MM.1S (cell line): ENCODE measurements at regions not wholly inside any gene's neighbourhood (a gene's known extent, or its start where the extent isn't known, plus 50 kb on each side); places are given as distances from the start of the nearest gene placed in this dataset.

Experiments
- DNase-seq: peaks from one replicate; pipeline ENCODE4 v3.0.0-alpha.2; 2015
- H2AFZ ChIP-seq: fragments of 300-600 bp; sonication (generic); 2 replicates; pipeline ENCODE4 v1.6.0; 2016; ENCODE audit warnings: antibody characterized with exemption, low read length
- H3F3A ChIP-seq: fragments of 300-600 bp; sonication (generic); 2 replicates; pipeline ENCODE4 v1.6.1; 2016; ENCODE audit warnings: mild to moderate bottlenecking, antibody characterized with exemption, low read length, moderate library complexity, mixed read lengths; ENCODE audit not compliant: insufficient read depth
- H3K27ac ChIP-seq: fragments of 300-600 bp; sonication (generic); 2 replicates; pipeline ENCODE4 v1.5.1; 2016; ENCODE audit warnings: mild to moderate bottlenecking, low read length
- H3K27me3 ChIP-seq: fragments of 300-600 bp; sonication (generic); replicated peaks from 2 replicates; pipeline ENCODE4 v1.6.0; 2016; ENCODE audit warnings: low read length; ENCODE audit not compliant: insufficient read depth
- H3K36me3 ChIP-seq: fragments of 300-600 bp; sonication (generic); replicated peaks from 2 replicates; pipeline ENCODE4 v1.6.1; 2016; ENCODE audit warnings: mild to moderate bottlenecking, low read length, mixed read lengths; ENCODE audit not compliant: insufficient read depth
- H3K4me1 ChIP-seq: fragments of 300-600 bp; sonication (generic); 2 replicates; pipeline ENCODE4 v1.6.1; 2016; ENCODE audit warnings: low read length, mixed read lengths
- H3K4me2 ChIP-seq: fragments of 300-600 bp; sonication (generic); 2 replicates; pipeline ENCODE4 v1.6.0; 2016; ENCODE audit warnings: low read depth, low read length
- H3K4me3 ChIP-seq: fragments of 300-600 bp; sonication (generic); 2 replicates; pipeline ENCODE4 v1.5.1; 2016; ENCODE audit warnings: low read length, mixed read lengths
- H3K79me2 ChIP-seq: fragments of 300-600 bp; sonication (generic); 2 replicates; pipeline ENCODE4 v1.6.1; 2016; ENCODE audit warnings: mixed run types, low read length, mixed read lengths
- H3K9ac ChIP-seq: fragments of 300-600 bp; sonication (generic); 2 replicates; pipeline ENCODE4 v1.6.1; 2016; ENCODE audit warnings: low read length, mixed read lengths
- H3K9me2 ChIP-seq: fragments of 300-600 bp; sonication (generic); replicated peaks from 2 replicates; pipeline ENCODE4 v1.6.1; 2016; ENCODE audit warnings: mild to moderate bottlenecking, low read length, mixed read lengths; ENCODE audit not compliant: insufficient read depth
- H3K9me3 ChIP-seq: fragments of 300-600 bp; sonication (generic); replicated peaks from 2 replicates; pipeline ENCODE4 v1.6.1; 2016; ENCODE audit warnings: mild to moderate bottlenecking, low read length, mixed read lengths; ENCODE audit not compliant: insufficient read depth
- H4K20me1 ChIP-seq: fragments of 300-600 bp; sonication (generic); 2 replicates; pipeline ENCODE4 v1.6.1; 2016; ENCODE audit warnings: mild to moderate bottlenecking, low read length, moderate library complexity, mixed read lengths; ENCODE audit not compliant: insufficient read depth
- CTCF ChIP-seq: fragments of 300-600 bp; sonication (generic); IDR thresholded peaks from 2 replicates; pipeline ENCODE4 v1.5.1; 2016; ENCODE audit warnings: antibody characterized with exemption, low read length, mixed read lengths
- EZH2 ChIP-seq: fragments of 300-600 bp; sonication (generic); optimal IDR thresholded peaks from 2 replicates; pipeline ENCODE3; 2017; ENCODE audit warnings: low read depth, mild to moderate bottlenecking, antibody characterized with exemption, low read length, mixed read lengths
- EZH2phosphoT487 ChIP-seq: fragments of 300-600 bp; sonication (generic); IDR thresholded peaks from 2 replicates; pipeline ENCODE4 v1.6.1; 2018; ENCODE audit warnings: antibody characterized with exemption, low read length

- H3K79me2 ChIP-seq: no peaks in the 10 kb centered on the region
- no peak for TF ChIP-seq CTCF
- TF ChIP-seq EZH2: no peak
- no peak for TF ChIP-seq EZH2phosphoT487
- no peaks in the 10 kb centered on the region for H3K9me3 ChIP-seq
- no peak overlapping the region for H2AFZ ChIP-seq
- no peaks in the 10 kb centered on the region for H3K9me2 ChIP-seq
- H3K9ac ChIP-seq: no peak overlapping the region
- no peaks in the 10 kb centered on the region for H3F3A ChIP-seq
- no peaks in the 10 kb centered on the region for H3K4me1 ChIP-seq
- H3K36me3 ChIP-seq: no peaks in the 10 kb centered on the region
- DNase-seq: no peak
- no peak overlapping the region for H3K27ac ChIP-seq
- no peak overlapping the region for H3K4me2 ChIP-seq
- H3K4me3 ChIP-seq: no peak overlapping the region
- H4K20me1 ChIP-seq: no peaks in the 10 kb centered on the region
- no peaks in the 10 kb centered on the region for H3K27me3 ChIP-seq
Observed at GRCh38 chr6:104580452-104580851, 279.3 kb downstream of the HACE1 start.

GRCh38 chr6:104579310-104579863 is 280.3 kb downstream of the HACE1 start:
- no peaks in the 10 kb centered on the region for H3K9me3 ChIP-seq
- no peak overlapping the region for H3K9ac ChIP-seq
- H3F3A ChIP-seq: no peaks in the 10 kb centered on the region
- no peak overlapping the region for H3K27ac ChIP-seq
- H2AFZ ChIP-seq: no peak overlapping the region
- no peaks in the 10 kb centered on the region for H3K36me3 ChIP-seq
- H3K27me3 ChIP-seq: no peaks in the 10 kb centered on the region
- no peaks in the 10 kb centered on the region for H4K20me1 ChIP-seq
- H3K4me2 ChIP-seq: no peak overlapping the region
- no peaks in the 10 kb centered on the region for H3K9me2 ChIP-seq
- no peak overlapping the region for H3K4me3 ChIP-seq
- no peaks in the 10 kb centered on the region for H3K79me2 ChIP-seq
- no peaks in the 10 kb centered on the region for H3K4me1 ChIP-seq
- TF ChIP-seq EZH2: no peak
- no peak for TF ChIP-seq CTCF
- TF ChIP-seq EZH2phosphoT487: no peak
- DNase-seq: no peak

- Histone ChIP-seq H3K9ac (no peak overlapping the region), H3F3A (no peaks in the 10 kb centered on the region), H3K9me2 (no peaks in the 10 kb centered on the region), H2AFZ (no peak overlapping the region), H3K4me1 (no peaks in the 10 kb centered on the region), H4K20me1 (no peaks in the 10 kb centered on the region), H3K36me3 (no peaks in the 10 kb centered on the region), H3K4me2 (no peak overlapping the region), H3K79me2 (no peaks in the 10 kb centered on the region), H3K9me3 (no peaks in the 10 kb centered on the region), H3K4me3 (no peak overlapping the region), H3K27me3 (no peaks in the 10 kb centered on the region), H3K27ac (no peak overlapping the region)
- no peak for TF ChIP-seq CTCF
- no peak for TF ChIP-seq EZH2phosphoT487
- no peak for TF ChIP-seq EZH2
- no peak for DNase-seq
Observed at GRCh38 chr6:104575536-104575935, 284.2 kb downstream of the HACE1 start.
